DMS 273 (cell line): ENCODE measurements at regions not wholly inside any gene's neighbourhood (a gene's known extent, or its start where the extent isn't known, plus 50 kb on each side); places are given as distances from the start of the nearest gene placed in this dataset.

Experiments
- DNase-seq: peaks from one replicate; lab custom pipeline; 2025; ENCODE audit not compliant: unreplicated experiment; lab: John Stamatoyannopoulos, UW

- DNase-seq = no peak
These were observed 100.0 kb upstream of the AJAP1 start for GRCh38 chr1:4554271-4554865.

- DNase-seq = no peak
These were observed 96.5 kb upstream of the AJAP1 start for GRCh38 chr1:4557949-4558348.

GRCh38 chr1:4561205-4561604, 93.2 kb upstream of the AJAP1 start:
- DNase-seq = no peak

GRCh38 chr1:4562321-4562720, 92.1 kb upstream of the AJAP1 start:
- no peak for DNase-seq

GRCh38 chr1:4563586-4563985, 90.8 kb upstream of the AJAP1 start:
- DNase-seq = no peak

- DNase-seq = no peak
These were observed 90.4 kb upstream of the AJAP1 start for GRCh38 chr1:4564051-4564450.

- DNase-seq = no peak
These were observed 89.2 kb upstream of the AJAP1 start for GRCh38 chr1:4565166-4565565.

GRCh38 chr1:4565801-4566449, 88.5 kb upstream of the AJAP1 start:
- no peak for DNase-seq

GRCh38 chr1:4571263-4571662, 83.1 kb upstream of the AJAP1 start:
- no peak for DNase-seq

GRCh38 chr1:4573526-4573925, 80.9 kb upstream of the AJAP1 start:
- DNase-seq = no peak

- no peak for DNase-seq
These were observed 72.6 kb upstream of the AJAP1 start for GRCh38 chr1:4581807-4582206.

GRCh38 chr1:4584449-4584848, 70.0 kb upstream of the AJAP1 start:
- DNase-seq = no peak

- DNase-seq = peak; percentile 6
These were observed 69.2 kb upstream of the AJAP1 start for GRCh38 chr1:4585216-4585615.

- DNase-seq = no peak
These were observed 68.7 kb upstream of the AJAP1 start for GRCh38 chr1:4585705-4586104.

GRCh38 chr1:4586611-4587160, 67.7 kb upstream of the AJAP1 start:
- no peak for DNase-seq

- DNase-seq = no peak
These were observed 66.7 kb upstream of the AJAP1 start for GRCh38 chr1:4587721-4588120.

- no peak for DNase-seq
These were observed 63.7 kb upstream of the AJAP1 start for GRCh38 chr1:4590756-4591155.

GRCh38 chr1:4591926-4592325, 62.5 kb upstream of the AJAP1 start:
- no peak for DNase-seq

- DNase-seq = no peak
These were observed 61.3 kb upstream of the AJAP1 start for GRCh38 chr1:4593106-4593505.

- DNase-seq = no peak
These were observed 60.0 kb upstream of the AJAP1 start for GRCh38 chr1:4594286-4594991.

GRCh38 chr1:4595341-4596225, 58.8 kb upstream of the AJAP1 start:
- DNase-seq = no peak
